Fibroblast of villous mesenchyme (primary cell): ENCODE measurements at regions not wholly inside any gene's neighbourhood (a gene's known extent, or its start where the extent isn't known, plus 50 kb on each side); places are given as distances from the start of the nearest gene placed in this dataset.
A peak's percentile ranks its signal among the peaks of the same experiment; 100 is the strongest.

Experiments used
- DNase-seq: peaks from one replicate; pipeline ENCODE4 v3.0.0-alpha.2; 2010; ENCODE audit warnings: low read depth
- H3K4me3 ChIP-seq: 2 replicates; pipeline ENCODE4 v1.5.1; 2011; ENCODE audit warnings: low read depth, mild to moderate bottlenecking, low read length
- CTCF ChIP-seq: IDR thresholded peaks from 2 replicates; pipeline ENCODE4 v1.5.1; 2012; ENCODE audit warnings: low read depth, mild to moderate bottlenecking, low read length; ENCODE audit not compliant: insufficient read depth

DNA sequence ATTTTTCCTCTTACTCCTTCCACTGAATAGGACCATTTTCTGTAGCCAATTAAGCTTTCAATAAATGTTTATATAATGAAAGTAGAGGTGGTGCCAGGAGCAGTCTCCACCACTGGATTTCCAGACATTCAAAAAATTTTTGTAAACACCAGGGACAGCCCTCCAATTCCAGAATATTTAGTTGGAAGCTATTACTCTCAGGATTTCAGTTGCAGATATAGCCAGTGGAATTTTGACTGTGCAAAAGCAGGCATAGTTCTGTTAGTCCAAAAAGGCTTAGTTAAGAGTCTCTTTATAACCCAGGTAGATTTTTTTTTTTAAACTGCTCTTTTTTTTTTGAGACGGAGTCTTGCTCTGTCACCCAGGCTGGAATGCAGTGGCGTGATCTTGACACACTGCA lies 138.1 kb upstream of the DMRT1 start:
- no peak overlapping the region for H3K4me3 ChIP-seq
- no peak for DNase-seq
- no peak for TF ChIP-seq CTCF

GRCh38 chr9:706073-706472 lies 135.4 kb upstream of the DMRT1 start:
- no peak for TF ChIP-seq CTCF
- DNase-seq: no peak
- peak overlapping the region; percentile 61 for H3K4me3 ChIP-seq

DNA sequence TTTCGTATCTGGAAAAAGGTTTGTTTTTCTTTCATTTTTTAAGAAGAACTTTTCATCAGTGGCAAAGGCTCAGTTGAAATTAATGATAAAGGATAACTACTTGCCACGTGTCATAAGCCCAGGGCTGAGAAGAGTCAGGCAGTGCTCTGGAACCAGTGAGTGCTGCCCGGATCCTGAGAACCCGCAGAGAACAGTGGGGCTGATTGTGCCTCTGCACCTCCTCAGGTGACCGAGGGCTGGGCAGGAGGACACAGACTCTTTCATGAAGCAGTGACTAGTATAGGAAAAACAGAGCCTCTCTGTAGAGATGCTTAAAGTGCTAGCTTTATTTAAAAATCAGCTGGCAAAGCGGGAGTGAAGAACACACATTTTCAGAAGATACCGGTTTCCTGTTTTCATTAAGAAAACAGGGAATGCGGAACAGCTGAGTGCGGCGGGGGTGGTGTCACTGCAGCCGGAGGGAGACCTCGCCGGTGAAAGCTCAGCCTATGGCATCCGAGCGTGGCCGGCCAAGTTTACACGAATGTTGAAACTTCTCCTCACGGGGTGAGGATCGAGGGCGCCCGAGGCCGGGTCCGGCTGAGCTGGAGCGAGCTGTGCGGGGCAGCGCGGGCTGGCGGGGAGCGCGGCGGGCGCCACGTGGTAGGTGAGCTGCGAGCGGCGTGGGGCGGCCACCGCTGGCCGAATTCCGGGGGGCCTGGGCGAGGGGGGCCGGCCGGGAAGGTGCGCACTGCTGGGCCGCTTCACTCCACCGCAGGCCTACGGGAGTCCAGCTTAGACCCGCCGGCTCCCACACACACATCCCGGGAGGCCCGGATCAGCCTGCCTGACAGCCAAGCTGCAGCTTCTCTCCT lies 134.7 kb upstream of the DMRT1 start:
- peak overlapping the region; percentile 61 for H3K4me3 ChIP-seq
- DNase-seq: peak; percentile 87

DNA sequence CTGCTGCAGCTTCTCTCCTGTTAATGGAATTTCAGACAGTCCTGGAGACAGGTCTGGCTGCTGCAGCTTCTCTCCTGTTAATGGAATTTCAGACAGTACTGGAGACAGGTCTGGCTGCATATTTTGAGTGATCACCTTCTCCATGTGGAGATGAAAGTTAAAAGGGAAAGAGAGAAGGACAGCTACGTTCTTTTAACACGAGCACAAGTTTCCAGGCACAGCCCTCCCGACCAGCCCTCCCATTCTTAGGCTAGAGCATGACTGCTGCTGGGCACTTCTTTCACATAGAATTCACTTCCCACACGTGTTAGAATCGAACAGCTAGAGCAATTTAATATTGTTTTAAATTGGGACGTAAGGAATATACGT lies 133.3 kb upstream of the DMRT1 start:
- DNase-seq: no peak
- H3K4me3 ChIP-seq: peak overlapping the region; percentile 46
- no peak for TF ChIP-seq CTCF

More for the DNA sequence above, 134.7 kb upstream of the DMRT1 start:
- no peak for TF ChIP-seq CTCF

DNA sequence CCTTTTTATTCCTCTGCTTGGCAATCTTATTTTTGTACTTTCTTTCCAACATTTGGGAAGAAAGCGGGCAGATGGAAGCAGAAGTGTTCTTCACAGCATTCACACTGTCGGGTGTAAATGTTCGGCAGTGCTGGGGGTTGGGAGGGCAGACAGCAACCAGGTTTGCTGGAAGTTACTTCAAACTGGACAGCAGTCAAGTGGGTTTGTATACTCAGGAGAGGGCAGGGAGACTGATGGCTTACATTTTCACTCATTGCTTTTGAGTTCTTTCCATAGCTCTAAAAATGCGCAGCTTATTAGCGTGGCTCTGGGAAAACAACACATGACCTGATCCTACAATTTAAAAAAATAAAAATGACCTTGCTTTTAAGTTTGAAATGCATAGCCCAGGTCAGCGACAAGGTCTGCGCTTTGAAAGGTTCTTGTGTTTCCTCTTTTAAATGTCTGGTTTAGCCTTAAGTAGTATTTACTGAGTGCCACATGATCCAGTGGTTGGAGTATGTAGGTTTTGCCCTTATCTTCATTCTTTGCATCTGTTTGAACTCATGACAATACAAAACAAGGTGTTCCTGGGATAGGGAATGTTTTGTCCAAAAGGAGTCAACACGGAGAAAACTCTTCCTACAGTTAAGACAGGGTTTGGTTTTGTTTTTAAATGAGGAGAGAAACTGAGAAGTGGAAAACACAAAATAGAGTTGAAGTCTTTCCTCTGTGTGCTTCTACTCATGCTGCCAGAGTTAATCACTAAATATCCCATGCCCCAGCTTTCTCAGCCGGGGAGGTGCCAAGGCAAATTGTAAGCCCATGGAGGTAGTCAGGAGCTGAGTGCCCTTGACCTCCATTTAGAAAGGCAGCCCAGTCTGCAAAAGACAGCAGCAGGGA lies 132.7 kb upstream of the DMRT1 start:
- no peak for DNase-seq
- no peak for TF ChIP-seq CTCF

GRCh38 chr9:710951-711745 lies 130.3 kb upstream of the DMRT1 start:
- no peak for DNase-seq
- H3K4me3 ChIP-seq: no peak overlapping the region
- TF ChIP-seq CTCF: no peak

More for the DNA sequence above, 132.7 kb upstream of the DMRT1 start:
- H3K4me3 ChIP-seq: peak overlapping the region; percentile 46
